HL-60 (cell line): ENCODE measurements at regions not wholly inside any gene's neighbourhood (a gene's known extent, or its start where the extent isn't known, plus 50 kb on each side); places are given as distances from the start of the nearest gene placed in this dataset.
A peak's percentile ranks its signal among the peaks of the same experiment; 100 is the strongest.

Source experiments
- DNase-seq, 2 experiments: peaks; one replicate each; pipeline ENCODE4 v3.0.0-alpha.2; 2010 to 2020; ENCODE audit warnings: low read depth in 1 of 2, low spot score in 1 of 2
- H3K27ac ChIP-seq: fragments of 250-450 bp; sonication (Bioruptor Pico); replicated peaks from 2 replicates; pipeline ENCODE4 v1.5.1; 2020; ENCODE audit warnings: mild to moderate bottlenecking, moderate library complexity
- H3K27me3 ChIP-seq: fragments of 250-450 bp; sonication (Bioruptor Pico); 2 replicates; pipeline ENCODE4 v1.5.1; 2021; ENCODE audit warnings: mild to moderate bottlenecking, moderate library complexity; ENCODE audit not compliant: insufficient read depth, poor library complexity, severe bottlenecking
- H3K4me3 ChIP-seq: replicated peaks from 2 replicates; pipeline ENCODE4 v1.5.1; 2011; ENCODE audit warnings: mild to moderate bottlenecking, control low read depth, low read length; ENCODE audit not compliant: insufficient read depth
- GABPA ChIP-seq: IDR thresholded peaks from 2 replicates; pipeline ENCODE4 v1.6.1; 2012; ENCODE audit warnings: low read depth
- POLR2AphosphoS5 ChIP-seq: IDR thresholded peaks from 2 replicates; pipeline ENCODE4 v1.6.1; 2012; ENCODE audit warnings: low read depth
- REST ChIP-seq: IDR thresholded peaks from 2 replicates; pipeline ENCODE4 v1.6.1; 2012; ENCODE audit warnings: low read depth; ENCODE audit not compliant: insufficient replicate concordance
- SPI1 ChIP-seq: IDR thresholded peaks from 2 replicates; pipeline ENCODE4 v1.6.1; 2012; ENCODE audit warnings: low read depth, mild to moderate bottlenecking, borderline replicate concordance
- TF ChIP-seq, protein P1 (sequence below): IDR thresholded peaks from one replicate; pipeline ENCODE4 v1.5.1; 2011; ENCODE audit warnings: low read length, control low read depth, inconsistent platforms; ENCODE audit not compliant: insufficient read depth

DNA sequence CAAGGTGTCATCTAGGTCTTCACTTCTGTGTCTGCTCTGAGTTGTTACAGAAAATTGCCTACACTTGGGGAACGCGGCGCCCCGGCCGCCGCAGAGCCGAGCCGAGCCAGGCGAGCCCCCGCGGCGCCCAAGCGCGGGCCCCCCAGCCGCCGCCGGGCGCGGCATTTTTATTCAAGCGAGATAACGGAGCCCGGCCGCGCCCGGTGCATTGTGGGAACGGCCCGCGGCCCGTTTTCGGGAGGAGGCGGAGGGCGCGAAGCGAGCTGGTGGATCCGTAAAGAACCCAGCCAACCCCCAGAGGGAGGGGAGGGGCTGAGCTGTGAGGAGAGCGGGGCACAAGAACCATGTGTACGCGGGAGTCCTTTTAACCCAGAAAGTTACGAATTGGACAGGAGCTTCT, 191.8 kb downstream of the FTCDNL1 start:
- DNase-seq, result peak in 1 of 2 experiments; percentile 30
- no peak overlapping the region for H3K4me3 ChIP-seq
- TF ChIP-seq SPI1 (no peak), REST (no peak), GABPA (no peak), POLR2AphosphoS5 (no peak)
- TF ChIP-seq, protein P1, sequence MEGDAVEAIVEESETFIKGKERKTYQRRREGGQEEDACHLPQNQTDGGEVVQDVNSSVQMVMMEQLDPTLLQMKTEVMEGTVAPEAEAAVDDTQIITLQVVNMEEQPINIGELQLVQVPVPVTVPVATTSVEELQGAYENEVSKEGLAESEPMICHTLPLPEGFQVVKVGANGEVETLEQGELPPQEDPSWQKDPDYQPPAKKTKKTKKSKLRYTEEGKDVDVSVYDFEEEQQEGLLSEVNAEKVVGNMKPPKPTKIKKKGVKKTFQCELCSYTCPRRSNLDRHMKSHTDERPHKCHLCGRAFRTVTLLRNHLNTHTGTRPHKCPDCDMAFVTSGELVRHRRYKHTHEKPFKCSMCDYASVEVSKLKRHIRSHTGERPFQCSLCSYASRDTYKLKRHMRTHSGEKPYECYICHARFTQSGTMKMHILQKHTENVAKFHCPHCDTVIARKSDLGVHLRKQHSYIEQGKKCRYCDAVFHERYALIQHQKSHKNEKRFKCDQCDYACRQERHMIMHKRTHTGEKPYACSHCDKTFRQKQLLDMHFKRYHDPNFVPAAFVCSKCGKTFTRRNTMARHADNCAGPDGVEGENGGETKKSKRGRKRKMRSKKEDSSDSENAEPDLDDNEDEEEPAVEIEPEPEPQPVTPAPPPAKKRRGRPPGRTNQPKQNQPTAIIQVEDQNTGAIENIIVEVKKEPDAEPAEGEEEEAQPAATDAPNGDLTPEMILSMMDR, result no peak
- no peak overlapping the region for H3K27ac ChIP-seq
- H3K27me3 ChIP-seq, result peaks cover 3% of the 10 kb centered on the region

GRCh38 chr2:199646439-199646838, 188.7 kb upstream of the SATB2 start:
- H3K27me3 ChIP-seq, result no peaks in the 10 kb centered on the region
- no peak overlapping the region for H3K27ac ChIP-seq
- DNase-seq, result no peak
- H3K4me3 ChIP-seq, result no peak overlapping the region
- TF ChIP-seq GABPA (no peak), REST (no peak), SPI1 (no peak)
- TF ChIP-seq, protein P1, result no peak

DNA sequence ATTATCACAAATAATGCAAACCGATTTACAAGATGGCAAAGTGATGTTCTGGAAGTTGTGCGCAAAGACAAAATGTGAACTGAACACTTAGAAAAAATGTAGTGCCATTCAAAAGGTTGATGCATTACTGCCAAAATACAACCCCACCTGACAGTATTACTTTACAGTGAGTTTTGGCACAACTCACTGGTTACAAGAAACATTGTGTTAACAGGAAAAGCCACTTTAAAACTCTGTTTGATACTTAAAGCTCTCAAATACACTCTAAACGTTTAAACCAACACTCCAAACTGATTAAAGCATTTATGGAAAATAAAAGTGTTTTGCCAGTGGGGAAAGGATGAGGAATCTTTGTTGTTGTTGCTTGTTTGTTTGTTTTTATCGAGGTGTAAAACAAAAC, 173.4 kb upstream of the SATB2 start:
- no peak overlapping the region for H3K4me3 ChIP-seq
- H3K27ac ChIP-seq, result no peak overlapping the region
- no peak for DNase-seq
- H3K27me3 ChIP-seq, result no peaks in the 10 kb centered on the region
- no peak for TF ChIP-seq POLR2AphosphoS5
- TF ChIP-seq GABPA, result no peak
- TF ChIP-seq SPI1, result no peak
- no peak for TF ChIP-seq REST
- TF ChIP-seq, protein P1, result no peak
